DND-41 (cell line): ENCODE measurements at regions not wholly inside any gene's neighbourhood (a gene's known extent, or its start where the extent isn't known, plus 50 kb on each side); places are given as distances from the start of the nearest gene placed in this dataset.

Experiments
- EZH2 ChIP-seq: IDR thresholded peaks from 3 replicates; pipeline ENCODE4 v1.6.1; 2012; ENCODE audit warnings: borderline replicate concordance, low read depth, mild to moderate bottlenecking, moderate library complexity, low read length, inconsistent platforms; ENCODE audit not compliant: severe bottlenecking
- TF ChIP-seq, protein P1 (sequence below): IDR thresholded peaks from 2 replicates; pipeline ENCODE4 v1.5.1; 2012; ENCODE audit warnings: borderline replicate concordance, low read length, moderate library complexity, mild to moderate bottlenecking; ENCODE audit not compliant: poor library complexity, severe bottlenecking; ENCODE audit errors: extremely low read depth

DNA sequence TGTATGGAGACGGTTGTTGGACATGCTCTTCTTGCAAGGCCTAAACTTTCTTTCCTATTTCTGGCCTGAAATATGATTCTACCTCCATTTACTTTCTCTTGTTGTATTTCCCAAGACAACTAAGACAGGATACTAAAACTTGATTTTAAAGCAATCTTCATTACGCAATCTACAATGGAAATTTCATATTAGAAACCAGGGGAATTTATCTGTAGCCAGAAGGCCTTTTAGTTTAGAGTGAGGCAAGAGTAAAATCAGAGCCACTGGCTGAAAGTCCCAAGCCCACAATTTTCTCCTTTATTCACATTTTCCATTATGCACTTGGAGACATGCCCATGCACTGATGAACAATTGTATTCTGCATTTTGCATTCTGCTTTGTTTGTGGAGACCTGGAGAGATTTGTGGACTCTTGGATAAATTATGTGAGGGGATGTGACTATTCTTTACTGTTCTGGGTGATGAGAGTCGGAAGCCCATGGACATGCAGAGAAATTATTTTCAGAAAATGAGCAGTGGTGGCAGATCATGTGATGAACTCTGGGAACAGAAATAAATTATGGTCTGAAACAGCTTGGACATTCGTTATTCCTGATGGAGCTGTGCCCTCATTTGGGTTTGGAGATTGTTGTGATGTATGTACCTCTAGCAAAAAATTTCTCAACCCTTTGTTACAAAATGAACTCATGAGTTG lies 336.8 kb downstream of the SEC16B start:
- TF ChIP-seq, protein P1, sequence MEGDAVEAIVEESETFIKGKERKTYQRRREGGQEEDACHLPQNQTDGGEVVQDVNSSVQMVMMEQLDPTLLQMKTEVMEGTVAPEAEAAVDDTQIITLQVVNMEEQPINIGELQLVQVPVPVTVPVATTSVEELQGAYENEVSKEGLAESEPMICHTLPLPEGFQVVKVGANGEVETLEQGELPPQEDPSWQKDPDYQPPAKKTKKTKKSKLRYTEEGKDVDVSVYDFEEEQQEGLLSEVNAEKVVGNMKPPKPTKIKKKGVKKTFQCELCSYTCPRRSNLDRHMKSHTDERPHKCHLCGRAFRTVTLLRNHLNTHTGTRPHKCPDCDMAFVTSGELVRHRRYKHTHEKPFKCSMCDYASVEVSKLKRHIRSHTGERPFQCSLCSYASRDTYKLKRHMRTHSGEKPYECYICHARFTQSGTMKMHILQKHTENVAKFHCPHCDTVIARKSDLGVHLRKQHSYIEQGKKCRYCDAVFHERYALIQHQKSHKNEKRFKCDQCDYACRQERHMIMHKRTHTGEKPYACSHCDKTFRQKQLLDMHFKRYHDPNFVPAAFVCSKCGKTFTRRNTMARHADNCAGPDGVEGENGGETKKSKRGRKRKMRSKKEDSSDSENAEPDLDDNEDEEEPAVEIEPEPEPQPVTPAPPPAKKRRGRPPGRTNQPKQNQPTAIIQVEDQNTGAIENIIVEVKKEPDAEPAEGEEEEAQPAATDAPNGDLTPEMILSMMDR = no peak
- TF ChIP-seq EZH2 = no peak
